Mucosa of gallbladder (tissue), 1 donor: ENCODE measurements at regions not wholly inside any gene's neighbourhood (a gene's known extent, or its start where the extent isn't known, plus 50 kb on each side); places are given as distances from the start of the nearest gene placed in this dataset.
A peak's percentile ranks its signal among the peaks of the same experiment; 100 is the strongest.
"Not testable (repeated sequence)": the region's sequence is repeated elsewhere in the genome, so short reads cannot be mapped to it uniquely, and the experiment has no call there.

ENCODE experiments used
- DNase-seq: peaks from one replicate; pipeline ENCODE4 v3.0.0-alpha.2; 2020; ENCODE audit warnings: low spot score
- donor health status: DM: no; HTN: no; CAD: no.

GRCh38 chr12:105481392-105482300 lies 151.2 kb downstream of the C12orf75 start:
- DNase-seq: no peak

GRCh38 chr12:105482951-105483350 lies 152.5 kb downstream of the C12orf75 start:
- no peak for DNase-seq

- no peak for DNase-seq
Measured at GRCh38 chr12:105483691-105484090, 153.2 kb downstream of the C12orf75 start.

GRCh38 chr12:105485321-105485910 lies 154.9 kb downstream of the C12orf75 start:
- DNase-seq: peak; percentile 12

DNA sequence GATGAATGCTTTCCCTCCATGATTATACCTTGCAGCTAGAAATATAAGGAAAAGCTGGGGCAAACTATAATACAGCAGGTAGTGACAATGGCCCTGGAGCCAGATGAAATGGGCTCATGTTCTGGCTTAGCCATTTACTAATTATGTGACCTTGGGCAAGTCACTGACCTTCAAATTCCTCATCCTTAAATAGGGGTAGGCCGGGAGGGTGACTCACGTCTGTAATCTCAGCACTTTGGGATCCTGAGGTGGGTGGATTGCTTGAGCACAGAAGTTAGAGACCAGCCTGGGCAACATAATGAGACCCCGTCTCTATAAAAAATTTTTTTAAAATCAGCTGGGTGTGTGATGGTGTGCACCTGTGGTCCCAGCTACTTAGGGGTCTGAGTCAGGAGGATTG lies 155.4 kb downstream of the C12orf75 start:
- no peak for DNase-seq

GRCh38 chr12:105487963-105488362 lies 157.5 kb downstream of the C12orf75 start:
- no peak for DNase-seq

DNA sequence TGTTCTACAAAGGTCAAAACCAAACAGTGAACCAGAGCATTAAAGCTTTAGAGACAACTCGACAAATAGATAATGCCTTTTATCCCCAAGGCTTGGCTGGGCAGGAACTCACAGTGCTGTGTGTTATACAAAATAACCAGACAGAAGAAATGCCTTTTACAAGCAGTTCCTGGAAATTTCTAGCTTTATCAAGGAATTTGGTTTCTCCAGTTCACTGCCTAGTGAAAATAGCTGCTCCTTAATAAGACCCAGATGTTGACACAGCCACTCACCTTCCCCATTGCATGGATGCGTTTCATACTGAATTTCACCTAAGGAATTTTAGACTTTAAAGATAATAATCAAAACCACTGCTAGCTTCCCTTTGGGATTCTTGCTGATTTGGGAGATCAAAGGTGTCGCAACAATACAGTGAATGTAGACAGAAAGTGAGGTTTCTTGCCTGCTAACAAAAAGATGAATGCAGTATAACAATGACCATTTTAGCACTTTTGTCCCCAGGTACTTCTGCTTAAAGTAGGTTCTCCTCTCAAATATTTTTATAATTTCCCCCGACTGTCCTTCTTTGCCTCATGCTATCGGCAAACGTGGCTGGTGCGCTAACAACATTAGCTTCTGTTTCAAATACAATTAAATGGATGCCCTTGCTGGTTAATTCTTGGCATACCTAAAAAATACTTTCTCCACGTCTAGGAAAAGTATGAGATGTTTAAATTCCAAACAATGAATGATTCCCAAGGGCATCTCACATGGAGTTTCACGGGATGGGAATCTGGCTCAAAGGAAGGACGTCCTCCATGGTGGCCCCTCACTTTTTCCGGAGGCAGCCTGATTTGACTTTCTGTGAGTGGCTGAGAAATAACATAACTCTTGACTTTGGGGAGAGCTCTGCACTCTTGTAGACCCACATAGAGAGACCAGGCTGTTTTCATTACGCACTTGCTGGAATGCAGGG lies 162.4 kb downstream of the C12orf75 start:
- no peak for DNase-seq

GRCh38 chr12:105499205-105499604 lies 168.7 kb downstream of the C12orf75 start:
- DNase-seq: no peak

GRCh38 chr12:105500676-105501075 lies 170.2 kb downstream of the C12orf75 start:
- DNase-seq: not testable (repeated sequence)

DNA sequence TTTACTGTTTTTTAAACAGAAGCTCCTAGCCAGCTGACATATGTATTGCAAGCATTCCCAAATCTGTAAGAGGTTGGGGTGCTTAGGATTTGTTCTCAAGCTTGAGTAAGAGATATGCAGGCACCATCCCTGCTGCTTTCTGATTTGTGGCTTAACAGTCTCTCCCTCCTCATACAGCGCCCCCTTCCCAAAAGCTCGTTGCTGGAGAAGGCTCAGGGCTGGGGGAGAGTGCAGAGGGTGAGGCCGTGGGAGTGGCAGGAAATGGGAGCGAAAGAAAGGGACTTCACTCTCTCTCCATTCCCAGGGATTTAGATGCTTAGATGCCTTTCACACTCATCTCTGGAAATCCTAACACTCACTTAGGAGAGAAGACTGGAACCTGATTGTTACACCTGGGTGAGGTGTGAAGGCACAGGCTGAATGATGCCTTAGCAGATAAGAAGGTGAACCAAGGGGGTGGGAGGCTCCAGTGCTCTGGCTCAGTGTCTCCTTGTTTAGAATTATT lies 172.0 kb downstream of the C12orf75 start:
- DNase-seq: no peak

DNA sequence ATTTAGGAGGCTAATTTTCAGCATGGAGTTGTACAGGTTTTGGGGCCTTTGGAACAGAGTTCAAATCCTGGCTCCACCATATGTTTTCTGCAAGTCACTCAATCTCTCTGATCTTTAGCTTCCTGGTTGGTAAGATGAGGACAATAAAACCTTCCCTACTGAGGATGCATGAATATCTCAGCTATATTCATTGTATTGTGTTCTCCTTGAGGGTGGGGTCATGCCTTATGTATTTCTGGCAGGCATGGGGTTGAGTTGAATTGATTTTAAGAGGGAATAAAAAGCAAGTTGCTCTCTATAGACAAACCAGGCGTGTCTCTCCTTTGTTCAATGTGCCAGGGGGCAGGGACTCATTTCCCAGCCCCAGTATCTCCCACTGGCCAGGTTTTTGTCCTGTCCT lies 173.1 kb downstream of the C12orf75 start:
- DNase-seq: no peak

DNA sequence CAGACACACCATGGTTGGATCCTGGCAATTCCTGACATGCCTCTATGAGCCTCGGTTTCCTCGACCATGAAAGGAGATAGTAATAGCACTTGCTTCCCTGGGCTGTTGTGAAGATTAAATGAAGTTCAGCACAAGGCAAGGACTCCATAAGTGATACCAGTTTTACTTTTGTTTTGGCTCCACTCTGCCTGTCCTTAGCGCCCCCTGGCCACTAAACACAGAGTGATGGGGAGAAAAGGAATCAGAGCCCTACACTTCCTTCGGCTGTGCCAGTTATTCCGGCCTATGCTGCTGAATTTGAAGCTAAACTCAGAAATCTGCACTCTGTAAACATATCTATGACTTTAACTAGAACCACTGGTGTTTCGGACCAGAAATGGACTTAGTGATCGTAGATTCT lies 173.8 kb downstream of the C12orf75 start:
- DNase-seq: no peak

GRCh38 chr12:105506678-105507310 lies 176.3 kb downstream of the C12orf75 start:
- DNase-seq: no peak

- no peak for DNase-seq
Measured at GRCh38 chr12:105507311-105508038, 177.0 kb downstream of the C12orf75 start.

- no peak for DNase-seq
Measured at GRCh38 chr12:105508096-105508495, 177.6 kb downstream of the C12orf75 start.

DNA sequence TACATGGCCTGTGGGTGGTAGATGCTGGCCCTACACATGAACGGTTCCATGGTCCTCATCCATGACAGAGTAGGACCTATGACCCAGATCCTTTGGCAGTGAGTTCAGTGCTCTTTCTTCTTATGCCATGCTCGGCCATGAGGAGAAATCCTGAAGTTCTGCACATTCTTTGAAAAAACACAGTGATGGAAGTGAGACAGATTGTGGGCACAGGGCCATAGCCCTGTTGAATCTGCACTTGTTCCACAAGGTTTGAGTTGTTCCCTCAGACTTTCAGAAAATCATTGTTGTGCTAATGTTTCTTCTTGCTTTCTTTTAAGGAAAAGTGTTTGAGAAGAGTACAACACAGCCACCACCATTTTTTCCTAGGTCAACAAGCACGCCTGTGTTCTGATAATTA lies 180.0 kb downstream of the C12orf75 start:
- no peak for DNase-seq

GRCh38 chr12:105512861-105513260 lies 182.4 kb downstream of the C12orf75 start:
- DNase-seq: not testable (repeated sequence)

DNA sequence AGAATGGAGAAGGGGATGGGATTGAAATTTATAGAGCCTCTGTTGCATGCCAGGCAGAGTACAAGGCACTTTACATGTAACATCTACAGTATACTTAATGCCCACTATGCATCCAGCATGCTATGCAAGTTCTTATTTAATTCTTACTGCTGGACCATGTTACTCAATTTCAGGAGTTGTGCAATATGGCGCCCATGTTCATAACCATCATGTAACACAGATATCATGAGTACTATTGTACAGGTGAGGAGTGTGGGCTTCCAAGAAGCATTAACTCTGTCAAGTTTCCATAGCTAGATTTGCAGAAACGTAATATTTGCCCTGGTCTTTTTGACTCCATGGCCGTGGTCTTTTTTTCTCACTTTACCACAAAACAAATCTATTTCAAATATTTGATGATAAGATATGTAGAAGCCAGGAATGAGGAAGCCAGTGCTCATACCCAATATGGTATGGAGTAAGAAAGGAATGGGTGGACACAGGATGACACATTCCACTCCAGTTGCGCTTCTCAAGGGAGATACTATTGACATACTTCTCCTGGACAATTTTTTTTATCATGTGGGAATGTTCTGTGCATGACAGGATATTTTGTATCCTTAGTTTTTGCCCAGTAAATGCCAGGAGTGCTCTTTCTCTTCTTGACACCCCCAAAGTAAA lies 191.8 kb downstream of the C12orf75 start:
- DNase-seq: no peak

- DNase-seq: peak; percentile 68
Measured at GRCh38 chr12:105523164-105524057, 192.9 kb downstream of the C12orf75 start.
